ENCODE measurements at regions not wholly inside any gene's neighbourhood (a gene's known extent, or its start where the extent isn't known, plus 50 kb on each side); places are given as distances from the start of the nearest gene placed in this dataset.

GRCh38 chr6:54729716-54730115, 116.9 kb upstream of the FAM83B start:
- FAIRE-seq = no peak
- H3K9me1 ChIP-seq (ENCODE audit: control insufficient read depth, insufficient read depth, low read length) = no peaks in the 10 kb centered on the region
- BruUV-seq (replicated peaks) = no TSS peak

DNA sequence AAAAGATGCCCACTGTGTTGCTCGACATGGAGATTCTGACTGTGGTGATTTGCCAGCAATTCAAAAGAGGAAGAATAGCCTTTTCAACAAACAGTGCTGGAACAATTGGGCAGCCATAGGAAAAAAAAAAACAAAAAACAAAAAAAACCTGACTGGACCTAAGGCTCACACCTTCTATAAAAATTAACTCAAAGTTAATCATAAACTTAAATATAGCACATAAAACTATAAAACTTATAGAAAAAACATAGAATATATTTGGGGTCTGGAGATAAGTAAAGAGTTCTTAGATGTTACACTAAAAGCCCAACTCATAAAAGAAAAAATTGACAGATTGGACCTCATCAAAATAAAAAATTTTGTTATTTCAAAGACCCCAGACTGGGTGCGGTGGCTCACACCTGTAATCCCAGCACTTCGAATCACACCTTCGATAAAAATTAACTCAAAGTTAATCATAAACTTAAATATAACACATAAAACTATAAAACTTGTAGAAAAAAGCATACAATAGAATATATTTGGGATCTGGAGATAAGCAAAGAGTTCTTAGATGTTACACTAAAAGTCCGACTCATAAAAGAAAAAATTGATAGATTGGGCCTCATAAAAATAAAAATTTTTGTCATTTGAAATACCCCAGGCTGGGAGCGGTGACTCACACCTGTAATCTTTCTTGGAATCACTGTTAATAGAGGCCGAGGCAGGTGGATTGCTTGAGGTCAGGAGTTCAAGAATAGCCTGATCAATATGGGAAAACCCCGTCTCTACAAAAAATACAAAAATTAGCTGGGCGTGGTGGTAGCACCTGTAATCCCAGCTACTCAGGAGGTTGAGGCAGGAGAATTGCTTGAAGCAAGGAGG, 115.6 kb upstream of the FAM83B start:
- WGBS (ENCODE audit: insufficient coverage, low coverage, missing lambda C conversion rate) = 0% methylated on average over 9 of the region's 9 CpGs
- TF ChIP-seq PRPF4 (IDR thresholded peaks at IDR 0.05; ENCODE audit: insufficient read depth, low read depth, low read length, poor library complexity, severe bottlenecking) = no peak
- no peak for TF ChIP-seq TAF1 (IDR thresholded peaks at IDR 0.05; ENCODE audit: control insufficient read depth, extremely low read depth, insufficient read depth, low read length, severe bottlenecking)
- TF ChIP-seq MTF1 (CRISPR knock-in tag; IDR thresholded peaks at IDR 0.05; ENCODE audit: borderline replicate concordance) = no peak
- TF ChIP-seq ZNF785 (CRISPR knock-in tag; IDR thresholded peaks at IDR 0.05) = no peak
- TF ChIP-seq RBFOX2 (IDR thresholded peaks at IDR 0.05; ENCODE audit: low read depth, low read length) = no peak
- no peak for TF ChIP-seq HOXB6 (CRISPR knock-in tag; IDR thresholded peaks at IDR 0.05; ENCODE audit: borderline replicate concordance)
- no peak for TF ChIP-seq DNMT1 (IDR thresholded peaks at IDR 0.05)
- no peak for TF ChIP-seq ZNF699 (CRISPR knock-in tag; IDR thresholded peaks at IDR 0.05; ENCODE audit: insufficient replicate concordance)
- TF ChIP-seq NRF1 (conservative IDR thresholded peaks at IDR 0.05 in 1 of 2, IDR thresholded peaks at IDR 0.05 in 1 of 2) = no peak
- no peak for TF ChIP-seq ZNF354B (CRISPR knock-in tag; IDR thresholded peaks at IDR 0.05)

More at GRCh38 chr6:54729716-54730115, 116.9 kb upstream of the FAM83B start:
- no peaks in the 10 kb centered on the region for H3K27me3 ChIP-seq (ENCODE audit: control insufficient read depth in 2 of 2, insufficient read depth in 2 of 2, low read length in 2 of 2)
- intact Hi-C loops (cut with micrococcal nuclease) = no loop called here
- DNase-seq (ENCODE audit: extremely low read depth in 1 of 4, low spot score in 3 of 4) (no peak), ATAC-seq (no peak)
- H3K9me3 ChIP-seq (replicated peaks; ENCODE audit: control insufficient read depth, insufficient read depth, low read depth, low read length) = no peaks in the 10 kb centered on the region
- H3K79me2 ChIP-seq (ENCODE audit: control insufficient read depth, insufficient read depth, low read length) = no peaks in the 10 kb centered on the region
- no peaks in the 10 kb centered on the region for H3K4me1 ChIP-seq (replicated peaks in 1 of 2; ENCODE audit: control insufficient read depth in 2 of 2, insufficient read depth in 2 of 2, low read length in 2 of 2)
- no peak overlapping the region for H3K4me3 ChIP-seq
- 0% methylated on average over 3 of the region's 3 CpGs for WGBS (ENCODE audit: insufficient coverage, low coverage, missing lambda C conversion rate)
- ChIA-PET CTCF (ENCODE audit: low intra/inter-chr PET ratio) (no interaction called here), POLR2A (no interaction called here)
- no peak overlapping the region for H2AFZ ChIP-seq (ENCODE audit: low read depth, low read length)
- in situ Hi-C loops (cut with MboI) = no loop called here
- TF ChIP-seq, protein P1, sequence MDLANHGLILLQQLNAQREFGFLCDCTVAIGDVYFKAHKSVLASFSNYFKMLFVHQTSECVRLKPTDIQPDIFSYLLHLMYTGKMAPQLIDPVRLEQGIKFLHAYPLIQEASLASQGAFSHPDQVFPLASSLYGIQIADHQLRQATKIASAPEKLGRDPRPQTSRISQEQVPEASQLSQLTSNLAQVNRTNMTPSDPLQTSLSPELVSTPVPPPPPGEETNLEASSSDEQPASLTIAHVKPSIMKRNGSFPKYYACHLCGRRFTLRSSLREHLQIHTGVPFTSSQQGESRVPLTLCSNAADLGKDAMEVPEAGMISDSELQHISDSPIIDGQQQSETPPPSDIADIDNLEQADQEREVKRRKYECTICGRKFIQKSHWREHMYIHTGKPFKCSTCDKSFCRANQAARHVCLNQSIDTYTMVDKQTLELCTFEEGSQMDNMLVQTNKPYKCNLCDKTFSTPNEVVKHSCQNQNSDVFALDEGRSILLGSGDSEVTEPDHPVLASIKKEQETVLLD (IDR thresholded peaks at IDR 0.05) = no peak
- no peak for TF ChIP-seq ZZZ3 (IDR thresholded peaks at IDR 0.05)
- TF ChIP-seq SREBF2 (CRISPR knock-in tag; IDR thresholded peaks at IDR 0.05) = no peak
- no peak for TF ChIP-seq EP300 (IDR thresholded peaks at IDR 0.05; ENCODE audit: low read length)
- H3K27ac ChIP-seq (ENCODE audit: extremely low read depth, low read depth, low read length) = no peak overlapping the region
- no peak overlapping the region for H3K4me2 ChIP-seq (ENCODE audit: insufficient read depth, low read length)
- no peaks in the 10 kb centered on the region for H3K36me3 ChIP-seq (ENCODE audit: control insufficient read depth, insufficient read depth, low read length)
- H4K20me1 ChIP-seq (replicated peaks; ENCODE audit: control insufficient read depth, insufficient read depth, low read length) = no peaks in the 10 kb centered on the region
- no peak overlapping the region for H3K9ac ChIP-seq (ENCODE audit: insufficient read depth in 1 of 2, low read depth in 2 of 2, low read length in 2 of 2)

More for the DNA sequence above, 115.6 kb upstream of the FAM83B start:
- Histone ChIP-seq H3K9me1 (ENCODE audit: control insufficient read depth, insufficient read depth, low read length) (no peaks in the 10 kb centered on the region), H3K4me2 (ENCODE audit: insufficient read depth, low read length) (no peak overlapping the region), H3K79me2 (ENCODE audit: control insufficient read depth, insufficient read depth, low read length) (no peaks in the 10 kb centered on the region), H4K20me1 (replicated peaks; ENCODE audit: control insufficient read depth, insufficient read depth, low read length) (no peaks in the 10 kb centered on the region), H3K36me3 (ENCODE audit: control insufficient read depth, insufficient read depth, low read length) (no peaks in the 10 kb centered on the region), H3K4me1 (replicated peaks in 1 of 2; ENCODE audit: control insufficient read depth in 2 of 2, insufficient read depth in 2 of 2, low read length in 2 of 2) (no peaks in the 10 kb centered on the region), H3K27me3 (ENCODE audit: control insufficient read depth in 2 of 2, insufficient read depth in 2 of 2, low read length in 2 of 2) (no peaks in the 10 kb centered on the region), H3K27ac (ENCODE audit: extremely low read depth, low read depth, low read length) (no peak overlapping the region), H3K4me3 (no peak overlapping the region), H3K9ac (ENCODE audit: insufficient read depth in 1 of 2, low read depth in 2 of 2, low read length in 2 of 2) (no peak overlapping the region), H3K9me3 (replicated peaks; ENCODE audit: control insufficient read depth, insufficient read depth, low read depth, low read length) (no peaks in the 10 kb centered on the region), H2AFZ (ENCODE audit: low read depth, low read length) (no peak overlapping the region)
- DNase-seq (ENCODE audit: extremely low read depth in 1 of 4, low spot score in 3 of 4) = no peak
- no peak for FAIRE-seq
- ChIA-PET POLR2A (no interaction called here), CTCF (ENCODE audit: low intra/inter-chr PET ratio) (no interaction called here)
- ATAC-seq = no peak
- no TSS peak for BruUV-seq (replicated peaks)
- intact Hi-C loops (cut with micrococcal nuclease) (no loop called here), in situ Hi-C loops (cut with MboI) (no loop called here)
